PC-3 (cell line): ENCODE measurements at regions not wholly inside any gene's neighbourhood (a gene's known extent, or its start where the extent isn't known, plus 50 kb on each side); places are given as distances from the start of the nearest gene placed in this dataset.

Source experiments
- ATAC-seq: fragments of 200-7000 bp; cut with Tn5 transposase; 2 replicates; pipeline ENCODE4 v1.9.1; 2020; ENCODE audit warnings: mild to moderate bottlenecking, moderate library complexity
- BruUV-seq: library from RNA; stranded (reverse); fragments of 400-500 nt; replicated peaks from 2 replicates; lab custom pipeline; 2021; lab: Mats Ljungman, UMichigan
- CTCF ChIA-PET: fragments of 300-600 bp; sonication (Branson Sonifier 250); formaldehyde crosslinking; loops from one replicate; lab custom pipeline; 2022; ENCODE audit warnings: antibody characterized with exemption; lab: Charles Lee
- POLR2A ChIA-PET: fragments of 300-600 bp; sonication (Branson Sonifier 250); formaldehyde crosslinking; loops from one replicate; lab custom pipeline; 2022; ENCODE audit warnings: antibody characterized with exemption; ENCODE audit not compliant: unreplicated experiment; lab: Charles Lee
- DNase-seq: peaks from one replicate; pipeline ENCODE4 v3.0.0-alpha.2; 2015
- H2AFZ ChIP-seq: fragments of 300-600 bp; sonication (generic); 2 replicates; pipeline ENCODE4 v1.6.0; 2016; ENCODE audit warnings: antibody characterized with exemption, low read length
- H3F3A ChIP-seq: fragments of 300-600 bp; sonication (generic); one replicate; pipeline ENCODE4 v1.6.0; 2017; ENCODE audit warnings: antibody characterized with exemption, low read length, control low read depth, mild to moderate bottlenecking; ENCODE audit not compliant: unreplicated experiment
- H3K27ac ChIP-seq: fragments of 300-600 bp; sonication (generic); 2 replicates; pipeline ENCODE4 v1.5.1; 2016; ENCODE audit warnings: mild to moderate bottlenecking, low read length
- H3K27me3 ChIP-seq: fragments of 300-600 bp; sonication (generic); 2 replicates; pipeline ENCODE4 v1.6.1; 2016; ENCODE audit warnings: low read length, mixed read lengths
- H3K36me3 ChIP-seq: fragments of 300-600 bp; sonication (generic); 2 replicates; pipeline ENCODE4 v1.6.1; 2016; ENCODE audit warnings: low read depth, mixed run types, low read length, mixed read lengths
- H3K4me1 ChIP-seq: fragments of 300-600 bp; sonication (generic); 2 replicates; pipeline ENCODE4 v1.5.1; 2016; ENCODE audit warnings: low read length; ENCODE audit not compliant: insufficient read depth
- H3K4me2 ChIP-seq: fragments of 300-600 bp; sonication (generic); 2 replicates; pipeline ENCODE4 v1.6.0; 2016; ENCODE audit warnings: low read length
- H3K4me3 ChIP-seq: fragments of 300-600 bp; sonication (generic); 2 replicates; pipeline ENCODE4 v1.5.1; 2016; ENCODE audit warnings: mild to moderate bottlenecking, low read length, mixed read lengths
- H3K79me2 ChIP-seq: fragments of 300-600 bp; sonication (generic); 2 replicates; pipeline ENCODE4 v1.6.1; 2017; ENCODE audit warnings: low read length, mixed read lengths
- H3K9ac ChIP-seq: fragments of 300-600 bp; sonication (generic); 2 replicates; pipeline ENCODE4 v1.6.0; 2016; ENCODE audit warnings: mild to moderate bottlenecking, low read length
- H3K9me2 ChIP-seq: fragments of 300-600 bp; sonication (generic); replicated peaks from 2 replicates; pipeline ENCODE4 v1.6.1; 2016; ENCODE audit warnings: mixed run types, low read length, mixed read lengths
- H3K9me3 ChIP-seq: fragments of 300-600 bp; sonication (generic); 2 replicates; pipeline ENCODE4 v1.6.1; 2016; ENCODE audit warnings: low read length, mixed read lengths
- H4K20me1 ChIP-seq: fragments of 300-600 bp; sonication (generic); 2 replicates; pipeline ENCODE4 v1.6.1; 2016; ENCODE audit warnings: low read length, mixed read lengths
- EZH2 ChIP-seq: fragments of 300-600 bp; sonication (generic); IDR thresholded peaks from one replicate; pipeline ENCODE4 v1.6.1; 2017; ENCODE audit warnings: antibody characterized with exemption, mild to moderate bottlenecking, low read length; ENCODE audit not compliant: unreplicated experiment
- EZH2phosphoT487 ChIP-seq: fragments of 300-600 bp; sonication (generic); IDR thresholded peaks from 2 replicates; pipeline ENCODE4 v1.6.1; 2018; ENCODE audit warnings: mild to moderate bottlenecking, antibody characterized with exemption, low read length, borderline replicate concordance
- intact Hi-C: fragments of 100-400 bp; cut with micrococcal nuclease; formaldehyde crosslinking; loops from 2 replicates; pipeline ENCODE4 v1.9.0; 2023
- TF ChIP-seq, protein P1 (sequence below): fragments of 300-600 bp; sonication (generic); conservative IDR thresholded peaks from 2 replicates; pipeline ENCODE4 v1.5.1; 2017; ENCODE audit warnings: antibody characterized with exemption, low read depth, mild to moderate bottlenecking, low read length

DNA sequence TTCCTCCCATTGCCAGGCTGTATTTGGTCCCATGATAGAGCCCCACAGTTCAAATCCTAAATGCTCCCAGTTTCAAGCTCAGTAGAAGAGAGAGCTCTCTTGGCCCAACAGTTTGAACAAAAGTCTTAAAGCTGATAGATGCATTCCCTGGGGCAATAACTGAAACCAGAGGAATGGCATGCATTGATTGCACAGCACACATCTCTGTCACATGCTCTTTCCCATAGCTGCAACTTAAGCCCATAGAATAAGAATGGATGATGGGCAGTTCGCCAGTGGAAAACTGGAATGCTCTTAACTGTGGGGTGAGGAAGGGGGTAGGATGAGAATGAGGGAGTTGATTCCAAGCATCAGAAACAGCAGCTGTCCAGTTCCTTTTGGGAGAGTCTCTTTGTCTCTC lies 1942.4 kb upstream of the WWC1 start:
- no peak for ATAC-seq
- no peak for TF ChIP-seq EZH2phosphoT487
- TF ChIP-seq EZH2, result no peak
- TF ChIP-seq, protein P1, sequence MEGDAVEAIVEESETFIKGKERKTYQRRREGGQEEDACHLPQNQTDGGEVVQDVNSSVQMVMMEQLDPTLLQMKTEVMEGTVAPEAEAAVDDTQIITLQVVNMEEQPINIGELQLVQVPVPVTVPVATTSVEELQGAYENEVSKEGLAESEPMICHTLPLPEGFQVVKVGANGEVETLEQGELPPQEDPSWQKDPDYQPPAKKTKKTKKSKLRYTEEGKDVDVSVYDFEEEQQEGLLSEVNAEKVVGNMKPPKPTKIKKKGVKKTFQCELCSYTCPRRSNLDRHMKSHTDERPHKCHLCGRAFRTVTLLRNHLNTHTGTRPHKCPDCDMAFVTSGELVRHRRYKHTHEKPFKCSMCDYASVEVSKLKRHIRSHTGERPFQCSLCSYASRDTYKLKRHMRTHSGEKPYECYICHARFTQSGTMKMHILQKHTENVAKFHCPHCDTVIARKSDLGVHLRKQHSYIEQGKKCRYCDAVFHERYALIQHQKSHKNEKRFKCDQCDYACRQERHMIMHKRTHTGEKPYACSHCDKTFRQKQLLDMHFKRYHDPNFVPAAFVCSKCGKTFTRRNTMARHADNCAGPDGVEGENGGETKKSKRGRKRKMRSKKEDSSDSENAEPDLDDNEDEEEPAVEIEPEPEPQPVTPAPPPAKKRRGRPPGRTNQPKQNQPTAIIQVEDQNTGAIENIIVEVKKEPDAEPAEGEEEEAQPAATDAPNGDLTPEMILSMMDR, result no peak
- ChIA-PET CTCF (no interaction called here), POLR2A (no interaction called here)
- H3K79me2 ChIP-seq, result no peaks in the 10 kb centered on the region
- H3K9me3 ChIP-seq, result no peaks in the 10 kb centered on the region
- no peak overlapping the region for H3K27ac ChIP-seq
- no peak overlapping the region for H3K4me3 ChIP-seq
- intact Hi-C loops, result no loop called here
- H3F3A ChIP-seq, result no peaks in the 10 kb centered on the region
- DNase-seq, result no peak
- no peak overlapping the region for H2AFZ ChIP-seq
- H3K9me2 ChIP-seq, result no peaks in the 10 kb centered on the region
- H3K36me3 ChIP-seq, result no peaks in the 10 kb centered on the region
- no peaks in the 10 kb centered on the region for H4K20me1 ChIP-seq
- no peak overlapping the region for H3K4me2 ChIP-seq
- H3K4me1 ChIP-seq, result no peaks in the 10 kb centered on the region
- BruUV-seq, result no TSS peak
- no peaks in the 10 kb centered on the region for H3K27me3 ChIP-seq
- H3K9ac ChIP-seq, result no peak overlapping the region

DNA sequence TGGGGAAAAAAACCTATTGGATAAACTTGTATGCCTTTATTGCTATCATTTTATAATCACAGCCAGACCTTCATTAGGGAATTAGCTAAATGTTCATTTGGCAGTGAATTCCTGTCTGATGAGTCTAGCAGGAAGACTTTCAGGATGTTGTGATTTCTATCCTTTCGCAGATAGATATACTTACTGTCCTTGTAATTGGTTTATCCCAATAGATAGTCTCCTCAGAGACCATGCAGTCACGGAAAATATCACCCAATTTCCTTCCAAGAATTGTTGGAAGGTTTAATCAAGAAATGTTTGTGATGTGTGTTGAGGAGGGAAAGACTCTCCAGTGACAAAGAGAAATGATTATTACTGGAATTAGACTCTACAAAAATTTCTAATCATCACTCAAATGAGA lies 1937.9 kb upstream of the WWC1 start:
- Histone ChIP-seq H3F3A (no peaks in the 10 kb centered on the region), H3K36me3 (no peaks in the 10 kb centered on the region), H3K4me2 (no peak overlapping the region), H3K27ac (no peak overlapping the region), H4K20me1 (no peaks in the 10 kb centered on the region), H2AFZ (no peak overlapping the region), H3K79me2 (no peaks in the 10 kb centered on the region), H3K4me3 (no peak overlapping the region), H3K9me2 (no peaks in the 10 kb centered on the region), H3K9ac (no peak overlapping the region), H3K9me3 (no peaks in the 10 kb centered on the region), H3K4me1 (no peaks in the 10 kb centered on the region), H3K27me3 (no peaks in the 10 kb centered on the region)
- no TSS peak for BruUV-seq
- DNase-seq (no peak), ATAC-seq (no peak)
- TF ChIP-seq EZH2phosphoT487 (no peak), EZH2 (no peak)
- TF ChIP-seq, protein P1, result no peak
- intact Hi-C loops, result no loop called here
- ChIA-PET POLR2A (no interaction called here), CTCF (no interaction called here)

DNA sequence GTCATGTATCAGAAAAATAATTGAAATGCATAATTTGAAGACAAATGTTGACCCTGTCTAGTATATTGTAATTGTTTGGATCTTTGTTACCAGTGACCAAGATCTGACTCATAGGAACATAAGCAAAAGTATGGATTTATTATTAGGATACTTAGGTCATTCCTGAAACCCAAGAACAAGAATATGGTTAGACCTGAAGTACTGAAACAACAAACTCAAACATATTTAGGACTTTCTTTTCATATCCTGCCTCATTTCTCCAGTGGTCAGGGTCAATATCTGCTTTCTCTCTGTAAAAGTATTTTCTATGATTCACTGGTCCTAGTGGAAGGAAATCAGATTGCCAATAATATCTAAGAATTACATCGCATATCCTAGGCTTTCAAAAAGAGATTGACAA lies 1937.1 kb upstream of the WWC1 start:
- Histone ChIP-seq H3K27ac (peak overlapping the region; percentile 17; the same call in 1 of the 2 replicates), H3F3A (no peaks in the 10 kb centered on the region), H4K20me1 (no peaks in the 10 kb centered on the region), H3K9ac (no peak overlapping the region), H3K4me3 (no peak overlapping the region), H3K4me1 (no peaks in the 10 kb centered on the region), H3K36me3 (no peaks in the 10 kb centered on the region), H2AFZ (no peak overlapping the region), H3K9me2 (no peaks in the 10 kb centered on the region), H3K9me3 (no peaks in the 10 kb centered on the region), H3K27me3 (no peaks in the 10 kb centered on the region), H3K4me2 (no peak overlapping the region), H3K79me2 (no peaks in the 10 kb centered on the region)
- peak; percentile 24 for DNase-seq
- ChIA-PET POLR2A (no interaction called here), CTCF (no interaction called here)
- TF ChIP-seq, protein P1, result no peak
- no peak for TF ChIP-seq EZH2
- TF ChIP-seq EZH2phosphoT487, result no peak
- no TSS peak for BruUV-seq
- intact Hi-C loops, result no loop called here
- ATAC-seq, result no peak
